Naive B cell (primary cell): ENCODE measurements at regions not wholly inside any gene's neighbourhood (a gene's known extent, or its start where the extent isn't known, plus 50 kb on each side); places are given as distances from the start of the nearest gene placed in this dataset.

Experiments used
- ATAC-seq, 2 donors: fragments of 150-1000 bp; cut with Tn5 transposase; 2 replicates each; pipeline ENCODE4 v1.10.0; 2021; ENCODE audit warnings: low read depth in 2 of 2, mild to moderate bottlenecking in 2 of 2, moderate library complexity in 2 of 2
- DNase-seq: peaks from one replicate; pipeline ENCODE4 v3.0.0; 2022
- H3K27ac Mint-ChIP-seq, 6 donors: one replicate each; pipeline ENCODE4 v1.8.0; 2020 to 2022; ENCODE audit warnings: mild to moderate bottlenecking in 6 of 6, mixed read lengths in 6 of 6, moderate library complexity in 5 of 6, inconsistent platforms in 2 of 6
- H3K27me3 Mint-ChIP-seq, 3 donors: one replicate each; pipeline ENCODE4 v1.8.0; 2021 to 2022; ENCODE audit warnings: mixed read lengths in 3 of 3, mild to moderate bottlenecking in 1 of 3
- H3K36me3 Mint-ChIP-seq, 2 donors: one replicate each; pipeline ENCODE4 v1.8.0; 2020 to 2022; ENCODE audit warnings: mixed read lengths in 2 of 2, inconsistent platforms in 1 of 2, mild to moderate bottlenecking in 1 of 2
- H3K4me1 Mint-ChIP-seq, 3 donors: one replicate each; pipeline ENCODE4 v1.8.0; 2020 to 2022; ENCODE audit warnings: mixed read lengths in 3 of 3, inconsistent platforms in 1 of 3, mild to moderate bottlenecking in 1 of 3, moderate library complexity in 1 of 3
- H3K4me3 Mint-ChIP-seq, 8 donors: one replicate each; pipeline ENCODE4 v1.8.0; 2020 to 2022; ENCODE audit warnings: mild to moderate bottlenecking in 8 of 8, mixed read lengths in 8 of 8, moderate library complexity in 8 of 8, inconsistent platforms in 2 of 8
- H3K9me3 Mint-ChIP-seq, 7 donors: one replicate each; pipeline ENCODE4 v1.8.0; 2020 to 2022; ENCODE audit warnings: mixed read lengths in 7 of 7, mild to moderate bottlenecking in 5 of 7, inconsistent platforms in 2 of 7, moderate library complexity in 1 of 7

- Mint-ChIP-seq H3K4me3 (no peak overlapping the region), H3K36me3 (peaks cover 0 to 8% of the 10 kb centered on the region in 2 donors), H3K27ac (no peak overlapping the region), H3K4me1 (no peaks in the 10 kb centered on the region), H3K27me3 (no peaks in the 10 kb centered on the region), H3K9me3 (peaks cover 2 to 16% (median 9%) of the 10 kb centered on the region in 7 donors)
- ATAC-seq (no peak), DNase-seq (no peak)
These were observed 500.2 kb downstream of the TENT5A start for GRCh38 chr6:81252231-81252630.

- DNase-seq (no peak), ATAC-seq (no peak)
- H3K9me3 Mint-ChIP-seq, result peaks cover 0 to 11% (median 4%) of the 10 kb centered on the region in 7 donors
- no peaks in the 10 kb centered on the region for H3K27me3 Mint-ChIP-seq
- no peak overlapping the region for H3K27ac Mint-ChIP-seq
- H3K4me1 Mint-ChIP-seq, result no peaks in the 10 kb centered on the region
- H3K4me3 Mint-ChIP-seq, result no peak overlapping the region
- H3K36me3 Mint-ChIP-seq, result no peaks in the 10 kb centered on the region
These were observed 506.3 kb downstream of the TENT5A start for GRCh38 chr6:81246200-81246599.

GRCh38 chr6:81242624-81243023 lies 509.9 kb downstream of the TENT5A start:
- no peaks in the 10 kb centered on the region for H3K4me1 Mint-ChIP-seq
- H3K4me3 Mint-ChIP-seq, result no peak overlapping the region
- H3K36me3 Mint-ChIP-seq, result no peaks in the 10 kb centered on the region
- H3K27me3 Mint-ChIP-seq, result no peaks in the 10 kb centered on the region
- no peak overlapping the region for H3K27ac Mint-ChIP-seq
- H3K9me3 Mint-ChIP-seq, result peaks cover 0 to 11% (median 4%) of the 10 kb centered on the region in 7 donors
- DNase-seq (no peak), ATAC-seq (no peak)

- Mint-ChIP-seq H3K27ac (no peak overlapping the region), H3K4me1 (no peaks in the 10 kb centered on the region), H3K9me3 (peaks cover 0 to 11% (median 3%) of the 10 kb centered on the region in 7 donors), H3K36me3 (no peaks in the 10 kb centered on the region), H3K4me3 (no peak overlapping the region), H3K27me3 (no peaks in the 10 kb centered on the region)
- DNase-seq (no peak), ATAC-seq (no peak)
These were observed 511.1 kb downstream of the TENT5A start for GRCh38 chr6:81241126-81242041.

- no peak overlapping the region for H3K4me3 Mint-ChIP-seq
- DNase-seq (no peak), ATAC-seq (no peak)
- peaks cover 0 to 2% (median 0%) of the 10 kb centered on the region in 7 donors for H3K9me3 Mint-ChIP-seq
- H3K4me1 Mint-ChIP-seq, result no peaks in the 10 kb centered on the region
- no peaks in the 10 kb centered on the region for H3K27me3 Mint-ChIP-seq
- H3K36me3 Mint-ChIP-seq, result no peaks in the 10 kb centered on the region
- no peak overlapping the region for H3K27ac Mint-ChIP-seq
These were observed 514.1 kb downstream of the TENT5A start for GRCh38 chr6:81238390-81238789.

- ATAC-seq (no peak), DNase-seq (no peak)
- Mint-ChIP-seq H3K4me1 (no peaks in the 10 kb centered on the region), H3K36me3 (no peaks in the 10 kb centered on the region), H3K27ac (no peak overlapping the region), H3K27me3 (no peaks in the 10 kb centered on the region), H3K4me3 (no peak overlapping the region), H3K9me3 (no peaks in the 10 kb centered on the region)
These were observed 515.3 kb downstream of the TENT5A start for GRCh38 chr6:81237226-81237625.

- no peaks in the 10 kb centered on the region for H3K36me3 Mint-ChIP-seq
- no peaks in the 10 kb centered on the region for H3K4me1 Mint-ChIP-seq
- no peak for ATAC-seq
- peaks cover 0 to 3% (median 0%) of the 10 kb centered on the region in 7 donors for H3K9me3 Mint-ChIP-seq
- H3K4me3 Mint-ChIP-seq, result no peak overlapping the region
- no peak overlapping the region for H3K27ac Mint-ChIP-seq
- no peaks in the 10 kb centered on the region for H3K27me3 Mint-ChIP-seq
- DNase-seq, result no peak
These were observed 517.0 kb downstream of the TENT5A start for GRCh38 chr6:81235512-81235911.

- Mint-ChIP-seq H3K4me3 (no peak overlapping the region), H3K36me3 (no peaks in the 10 kb centered on the region), H3K4me1 (no peaks in the 10 kb centered on the region), H3K27me3 (no peaks in the 10 kb centered on the region), H3K9me3 (peaks cover 0 to 3% (median 0%) of the 10 kb centered on the region in 7 donors), H3K27ac (no peak overlapping the region)
- DNase-seq (no peak), ATAC-seq (no peak)
These were observed 518.5 kb downstream of the TENT5A start for GRCh38 chr6:81233990-81234389.

- ATAC-seq (no peak), DNase-seq (no peak)
- no peaks in the 10 kb centered on the region for H3K4me1 Mint-ChIP-seq
- H3K27me3 Mint-ChIP-seq, result no peaks in the 10 kb centered on the region
- no peak overlapping the region for H3K27ac Mint-ChIP-seq
- H3K9me3 Mint-ChIP-seq, result peaks cover 0 to 3% (median 0%) of the 10 kb centered on the region in 7 donors
- H3K4me3 Mint-ChIP-seq, result no peak overlapping the region
- H3K36me3 Mint-ChIP-seq, result no peaks in the 10 kb centered on the region
These were observed 523.4 kb downstream of the TENT5A start for GRCh38 chr6:81228912-81229555.

GRCh38 chr6:81226957-81227356 lies 525.5 kb downstream of the TENT5A start:
- no peak overlapping the region for H3K27ac Mint-ChIP-seq
- ATAC-seq, result no peak
- no peaks in the 10 kb centered on the region for H3K4me1 Mint-ChIP-seq
- H3K27me3 Mint-ChIP-seq, result no peaks in the 10 kb centered on the region
- H3K9me3 Mint-ChIP-seq, result peaks cover 0 to 3% (median 0%) of the 10 kb centered on the region in 7 donors
- H3K36me3 Mint-ChIP-seq, result no peaks in the 10 kb centered on the region
- no peak overlapping the region for H3K4me3 Mint-ChIP-seq
- DNase-seq, result no peak

GRCh38 chr6:81216668-81217067 lies 535.8 kb downstream of the TENT5A start:
- Mint-ChIP-seq H3K27me3 (no peaks in the 10 kb centered on the region), H3K4me1 (no peaks in the 10 kb centered on the region), H3K4me3 (no peak overlapping the region), H3K9me3 (peaks cover 5 to 16% (median 7%) of the 10 kb centered on the region in 7 donors), H3K36me3 (no peaks in the 10 kb centered on the region), H3K27ac (no peak overlapping the region)
- DNase-seq (no peak), ATAC-seq (no peak)

- Mint-ChIP-seq H3K4me1 (no peaks in the 10 kb centered on the region), H3K27ac (no peak overlapping the region), H3K9me3 (peaks cover 5 to 16% (median 9%) of the 10 kb centered on the region in 7 donors), H3K36me3 (no peaks in the 10 kb centered on the region), H3K27me3 (no peaks in the 10 kb centered on the region), H3K4me3 (no peak overlapping the region)
- ATAC-seq (no peak), DNase-seq (no peak)
These were observed 537.4 kb downstream of the TENT5A start for GRCh38 chr6:81215092-81215432.

- Mint-ChIP-seq H3K4me3 (no peak overlapping the region), H3K27ac (no peak overlapping the region), H3K36me3 (no peaks in the 10 kb centered on the region), H3K4me1 (no peaks in the 10 kb centered on the region), H3K27me3 (no peaks in the 10 kb centered on the region), H3K9me3 (peaks cover 5 to 16% (median 9%) of the 10 kb centered on the region in 7 donors)
- DNase-seq, result no peak
- no peak for ATAC-seq
These were observed 537.9 kb downstream of the TENT5A start for GRCh38 chr6:81214414-81215091.

GRCh38 chr6:81204731-81205130 lies 547.8 kb downstream of the TENT5A start:
- Mint-ChIP-seq H3K27ac (no peak overlapping the region), H3K27me3 (no peaks in the 10 kb centered on the region), H3K4me1 (no peaks in the 10 kb centered on the region), H3K9me3 (peaks cover 0 to 24% (median 6%) of the 10 kb centered on the region in 7 donors), H3K4me3 (no peak overlapping the region), H3K36me3 (no peaks in the 10 kb centered on the region)
- ATAC-seq, result no peak
- DNase-seq, result no peak
